ENCODE measurements at regions not wholly inside any gene's neighbourhood (a gene's known extent, or its start where the extent isn't known, plus 50 kb on each side); places are given as distances from the start of the nearest gene placed in this dataset.

- no peak overlapping the region for H3K9ac ChIP-seq (ENCODE audit: low read length)
- H3F3A ChIP-seq (ENCODE audit: insufficient read depth, low read length, poor library complexity, severe bottlenecking) = no peaks in the 10 kb centered on the region
- H3K27ac ChIP-seq (ENCODE audit: low read length) = no peak overlapping the region
- H3K79me2 ChIP-seq (replicated peaks; ENCODE audit: insufficient read depth, low read length) = no peaks in the 10 kb centered on the region
- no peak for TF ChIP-seq EZH2 (IDR thresholded peaks at IDR 0.05; ENCODE audit: borderline replicate concordance, insufficient read depth, low read length, poor library complexity, severe bottlenecking)
- no peak for TF ChIP-seq MXI1 (conservative IDR thresholded peaks at IDR 0.05; ENCODE audit: poor library complexity, severe bottlenecking)
- TF ChIP-seq EP300 (conservative IDR thresholded peaks at IDR 0.05; ENCODE audit: poor library complexity, severe bottlenecking) = no peak
- TF ChIP-seq TAF1 (IDR thresholded peaks at IDR 0.05; ENCODE audit: low read depth) = no peak
- TF ChIP-seq, protein P1, sequence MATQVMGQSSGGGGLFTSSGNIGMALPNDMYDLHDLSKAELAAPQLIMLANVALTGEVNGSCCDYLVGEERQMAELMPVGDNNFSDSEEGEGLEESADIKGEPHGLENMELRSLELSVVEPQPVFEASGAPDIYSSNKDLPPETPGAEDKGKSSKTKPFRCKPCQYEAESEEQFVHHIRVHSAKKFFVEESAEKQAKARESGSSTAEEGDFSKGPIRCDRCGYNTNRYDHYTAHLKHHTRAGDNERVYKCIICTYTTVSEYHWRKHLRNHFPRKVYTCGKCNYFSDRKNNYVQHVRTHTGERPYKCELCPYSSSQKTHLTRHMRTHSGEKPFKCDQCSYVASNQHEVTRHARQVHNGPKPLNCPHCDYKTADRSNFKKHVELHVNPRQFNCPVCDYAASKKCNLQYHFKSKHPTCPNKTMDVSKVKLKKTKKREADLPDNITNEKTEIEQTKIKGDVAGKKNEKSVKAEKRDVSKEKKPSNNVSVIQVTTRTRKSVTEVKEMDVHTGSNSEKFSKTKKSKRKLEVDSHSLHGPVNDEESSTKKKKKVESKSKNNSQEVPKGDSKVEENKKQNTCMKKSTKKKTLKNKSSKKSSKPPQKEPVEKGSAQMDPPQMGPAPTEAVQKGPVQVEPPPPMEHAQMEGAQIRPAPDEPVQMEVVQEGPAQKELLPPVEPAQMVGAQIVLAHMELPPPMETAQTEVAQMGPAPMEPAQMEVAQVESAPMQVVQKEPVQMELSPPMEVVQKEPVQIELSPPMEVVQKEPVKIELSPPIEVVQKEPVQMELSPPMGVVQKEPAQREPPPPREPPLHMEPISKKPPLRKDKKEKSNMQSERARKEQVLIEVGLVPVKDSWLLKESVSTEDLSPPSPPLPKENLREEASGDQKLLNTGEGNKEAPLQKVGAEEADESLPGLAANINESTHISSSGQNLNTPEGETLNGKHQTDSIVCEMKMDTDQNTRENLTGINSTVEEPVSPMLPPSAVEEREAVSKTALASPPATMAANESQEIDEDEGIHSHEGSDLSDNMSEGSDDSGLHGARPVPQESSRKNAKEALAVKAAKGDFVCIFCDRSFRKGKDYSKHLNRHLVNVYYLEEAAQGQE (IDR thresholded peaks at IDR 0.05; ENCODE audit: borderline replicate concordance) = no peak
- TF ChIP-seq POLR2AphosphoS5 (IDR thresholded peaks at IDR 0.05) = no peak
- TF ChIP-seq, protein P2, sequence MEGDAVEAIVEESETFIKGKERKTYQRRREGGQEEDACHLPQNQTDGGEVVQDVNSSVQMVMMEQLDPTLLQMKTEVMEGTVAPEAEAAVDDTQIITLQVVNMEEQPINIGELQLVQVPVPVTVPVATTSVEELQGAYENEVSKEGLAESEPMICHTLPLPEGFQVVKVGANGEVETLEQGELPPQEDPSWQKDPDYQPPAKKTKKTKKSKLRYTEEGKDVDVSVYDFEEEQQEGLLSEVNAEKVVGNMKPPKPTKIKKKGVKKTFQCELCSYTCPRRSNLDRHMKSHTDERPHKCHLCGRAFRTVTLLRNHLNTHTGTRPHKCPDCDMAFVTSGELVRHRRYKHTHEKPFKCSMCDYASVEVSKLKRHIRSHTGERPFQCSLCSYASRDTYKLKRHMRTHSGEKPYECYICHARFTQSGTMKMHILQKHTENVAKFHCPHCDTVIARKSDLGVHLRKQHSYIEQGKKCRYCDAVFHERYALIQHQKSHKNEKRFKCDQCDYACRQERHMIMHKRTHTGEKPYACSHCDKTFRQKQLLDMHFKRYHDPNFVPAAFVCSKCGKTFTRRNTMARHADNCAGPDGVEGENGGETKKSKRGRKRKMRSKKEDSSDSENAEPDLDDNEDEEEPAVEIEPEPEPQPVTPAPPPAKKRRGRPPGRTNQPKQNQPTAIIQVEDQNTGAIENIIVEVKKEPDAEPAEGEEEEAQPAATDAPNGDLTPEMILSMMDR (IDR thresholded peaks at IDR 0.05; ENCODE audit: poor library complexity, severe bottlenecking) = no peak
- TF ChIP-seq RAD21 (conservative IDR thresholded peaks at IDR 0.05) = no peak
- TF ChIP-seq SMC3 (conservative IDR thresholded peaks at IDR 0.05; ENCODE audit: poor library complexity) = no peak
- no peak overlapping the region for H3K4me2 ChIP-seq (ENCODE audit: low read length)
- H2AFZ ChIP-seq (ENCODE audit: low read depth, low read length) = no peak overlapping the region
- H3K9me2 ChIP-seq (ENCODE audit: insufficient read depth, low read length) = no peaks in the 10 kb centered on the region
- no peaks in the 10 kb centered on the region for H3K36me3 ChIP-seq (ENCODE audit: insufficient read depth, low read length)
- H3K9me3 ChIP-seq (ENCODE audit: low read length) = no peaks in the 10 kb centered on the region
- no peaks in the 10 kb centered on the region for H4K20me1 ChIP-seq (ENCODE audit: insufficient read depth)
- no peak overlapping the region for H3K4me3 ChIP-seq (ENCODE audit: low read length)
- no peaks in the 10 kb centered on the region for H3K27me3 ChIP-seq (ENCODE audit: insufficient read depth, low read depth, low read length)
These were observed 302.6 kb upstream of the TAS2R1 start for GRCh38 chr5:9932770-9933169.

DNA sequence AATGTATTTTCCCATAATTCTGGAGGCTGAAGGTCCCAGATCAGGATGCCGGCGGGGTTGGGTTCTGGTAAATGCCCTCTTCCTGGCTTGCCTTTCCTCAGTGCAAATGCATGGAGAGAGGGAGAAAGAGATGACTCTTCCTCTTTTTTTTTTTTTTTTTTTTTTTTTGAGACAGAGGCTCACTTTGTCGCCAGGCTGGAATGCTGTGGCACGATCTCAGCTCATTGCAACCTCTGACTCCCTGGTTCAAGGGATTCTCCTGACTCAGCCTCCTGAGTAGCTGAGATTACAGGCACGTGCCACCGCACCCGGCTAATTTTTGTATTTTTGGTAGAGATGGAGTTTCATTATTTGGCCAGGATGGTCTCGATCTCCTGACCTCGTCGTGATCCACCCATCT lies 300.0 kb upstream of the TAS2R1 start:
- no peaks in the 10 kb centered on the region for H3F3A ChIP-seq (ENCODE audit: insufficient read depth, low read length, poor library complexity, severe bottlenecking)

More for the DNA sequence above, 300.0 kb upstream of the TAS2R1 start:
- no peak overlapping the region for H3K4me3 ChIP-seq (ENCODE audit: low read length)
- H3K79me2 ChIP-seq (replicated peaks; ENCODE audit: insufficient read depth, low read length) = no peaks in the 10 kb centered on the region
- H3K27me3 ChIP-seq (ENCODE audit: insufficient read depth, low read depth, low read length) = no peaks in the 10 kb centered on the region
- H2AFZ ChIP-seq (ENCODE audit: low read depth, low read length) = no peak overlapping the region
- H3K9me3 ChIP-seq (ENCODE audit: low read length) = no peaks in the 10 kb centered on the region
- TF ChIP-seq, protein P1 (IDR thresholded peaks at IDR 0.05; ENCODE audit: borderline replicate concordance) = no peak
- TF ChIP-seq SMC3 (conservative IDR thresholded peaks at IDR 0.05; ENCODE audit: poor library complexity) (no peak), EP300 (conservative IDR thresholded peaks at IDR 0.05; ENCODE audit: poor library complexity, severe bottlenecking) (no peak), EZH2 (IDR thresholded peaks at IDR 0.05; ENCODE audit: borderline replicate concordance, insufficient read depth, low read length, poor library complexity, severe bottlenecking) (no peak), MXI1 (conservative IDR thresholded peaks at IDR 0.05; ENCODE audit: poor library complexity, severe bottlenecking) (no peak), POLR2AphosphoS5 (IDR thresholded peaks at IDR 0.05) (no peak), RAD21 (conservative IDR thresholded peaks at IDR 0.05) (no peak), TAF1 (IDR thresholded peaks at IDR 0.05; ENCODE audit: low read depth) (no peak)
- TF ChIP-seq, protein P2 (IDR thresholded peaks at IDR 0.05; ENCODE audit: poor library complexity, severe bottlenecking) = no peak
- no peaks in the 10 kb centered on the region for H3K9me2 ChIP-seq (ENCODE audit: insufficient read depth, low read length)
- no peak overlapping the region for H3K27ac ChIP-seq (ENCODE audit: low read length)
- no peaks in the 10 kb centered on the region for H3K36me3 ChIP-seq (ENCODE audit: insufficient read depth, low read length)
- H3K4me2 ChIP-seq (ENCODE audit: low read length) = no peak overlapping the region
- no peak overlapping the region for H3K9ac ChIP-seq (ENCODE audit: low read length)
- no peaks in the 10 kb centered on the region for H4K20me1 ChIP-seq (ENCODE audit: insufficient read depth)

Data from neural cell (in vitro differentiated cells).